HCT116 (cell line): ENCODE measurements at regions not wholly inside any gene's neighbourhood (a gene's known extent, or its start where the extent isn't known, plus 50 kb on each side); places are given as distances from the start of the nearest gene placed in this dataset.

ENCODE experiments used
- CEBPB ChIP-seq: IDR thresholded peaks from 2 replicates; pipeline ENCODE4 v1.6.1; 2012; ENCODE audit warnings: low read depth
- ELF1 ChIP-seq: IDR thresholded peaks from 2 replicates; pipeline ENCODE4 v1.6.1; 2012; ENCODE audit warnings: low read depth, borderline replicate concordance
- EZH2 ChIP-seq: fragments of 200-600 bp; sonication (generic); IDR thresholded peaks from 2 replicates; pipeline ENCODE4 v1.6.1; 2017; ENCODE audit warnings: antibody characterized with exemption, mixed run types
- POLR2A ChIP-seq: IDR thresholded peaks from 2 replicates; pipeline ENCODE4 v1.7.0; 2011; ENCODE audit warnings: borderline replicate concordance; ENCODE audit not compliant: insufficient read depth, insufficient read length; ENCODE audit errors: extremely low read depth
- POLR2AphosphoS5 ChIP-seq: IDR thresholded peaks from 2 replicates; pipeline ENCODE4 v1.6.1; 2011; ENCODE audit warnings: mild to moderate bottlenecking, low read depth, low read length, moderate library complexity
- RAD21 ChIP-seq: IDR thresholded peaks from 2 replicates; pipeline ENCODE4 v1.6.1; 2012; ENCODE audit warnings: low read depth, mild to moderate bottlenecking
- SRF ChIP-seq: IDR thresholded peaks from 2 replicates; pipeline ENCODE4 v1.6.1; 2012; ENCODE audit warnings: low read depth
- TCF7L2 ChIP-seq: IDR thresholded peaks from 2 replicates; pipeline ENCODE4 v1.7.0; 2011; ENCODE audit warnings: borderline replicate concordance, inconsistent platforms; ENCODE audit not compliant: insufficient read depth, insufficient read length; ENCODE audit errors: extremely low read depth
- YY1 ChIP-seq: IDR thresholded peaks from 2 replicates; pipeline ENCODE4 v1.6.1; 2011; ENCODE audit warnings: low read length, low read depth, moderate library complexity, mild to moderate bottlenecking; ENCODE audit not compliant: insufficient replicate concordance; ENCODE audit errors: extremely low read depth
- ZFX ChIP-seq: fragments of 450-650 bp; IDR thresholded peaks from 2 replicates; pipeline ENCODE4 v1.6.1; 2017
- ZNF274 ChIP-seq: fragments of 200-500 bp; sonication (Bioruptor generic); IDR thresholded peaks from 2 replicates; pipeline ENCODE4 v1.6.1; 2014; ENCODE audit warnings: mild to moderate bottlenecking, low read depth, low read length, inconsistent platforms
- TF ChIP-seq, protein P1 (sequence below), 3 experiments: fragments of 200-600 bp in 1 of 3; sonication (generic) in 1 of 3; IDR thresholded peaks in 2 of 3; conservative IDR thresholded peaks in 1 of 3; 2 replicates each; pipeline ENCODE4 v1.5.1; 2012 to 2017; ENCODE audit warnings: low read depth in 2 of 3, low read length in 2 of 3, antibody characterized with exemption in 1 of 3, borderline replicate concordance in 1 of 3, control low read depth in 1 of 3, mild to moderate bottlenecking in 1 of 3, mixed read lengths in 1 of 3, mixed run types in 1 of 3, moderate library complexity in 1 of 3; ENCODE audit not compliant: insufficient read depth in 1 of 3
- TF ChIP-seq, protein P2 (sequence below): IDR thresholded peaks from 2 replicates; pipeline ENCODE4 v1.6.1; 2012; ENCODE audit warnings: low read depth
- TF ChIP-seq, protein P3 (sequence below): IDR thresholded peaks from 2 replicates; pipeline ENCODE4 v1.6.1; 2011; ENCODE audit warnings: mild to moderate bottlenecking, low read length, moderate library complexity; ENCODE audit not compliant: insufficient replicate concordance; ENCODE audit errors: extremely low read depth

DNA sequence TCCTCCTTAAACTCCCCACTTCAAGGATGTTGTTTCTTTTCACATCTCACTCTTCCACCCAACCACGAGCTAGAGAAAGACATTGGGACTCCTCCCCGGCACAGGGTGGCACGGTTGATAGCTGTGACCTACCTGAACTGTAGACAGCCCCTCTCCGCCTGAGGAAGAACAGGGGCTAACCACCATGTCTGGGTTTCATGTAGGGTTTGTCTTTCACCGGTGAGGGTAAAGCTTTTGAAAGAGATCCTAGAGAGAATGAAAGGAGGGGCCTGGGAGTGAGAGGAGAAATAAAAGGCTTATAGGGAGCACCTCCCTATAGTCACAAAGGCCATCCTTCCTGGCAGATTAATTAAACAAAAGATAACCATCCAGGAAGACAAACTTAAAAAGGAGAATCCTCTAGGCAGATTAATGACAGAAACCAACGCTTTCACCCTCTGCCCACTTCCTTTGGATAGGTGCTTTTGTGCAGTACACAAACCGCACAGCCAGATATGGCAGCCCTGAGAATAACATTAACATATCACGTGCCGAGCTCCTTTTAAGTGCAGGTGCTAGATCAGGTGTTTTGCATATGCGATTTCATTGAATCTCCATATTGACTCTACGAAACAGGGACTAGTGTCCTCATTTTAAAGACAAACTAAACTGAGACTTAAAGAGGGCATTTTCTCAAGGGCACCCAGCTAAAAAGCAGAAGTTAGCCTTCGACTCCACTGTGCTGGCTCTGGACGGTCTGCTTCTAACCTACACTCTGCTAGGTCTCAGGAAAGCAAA, 178.1 kb upstream of the RUNX1 start:
- TF ChIP-seq, protein P1, sequence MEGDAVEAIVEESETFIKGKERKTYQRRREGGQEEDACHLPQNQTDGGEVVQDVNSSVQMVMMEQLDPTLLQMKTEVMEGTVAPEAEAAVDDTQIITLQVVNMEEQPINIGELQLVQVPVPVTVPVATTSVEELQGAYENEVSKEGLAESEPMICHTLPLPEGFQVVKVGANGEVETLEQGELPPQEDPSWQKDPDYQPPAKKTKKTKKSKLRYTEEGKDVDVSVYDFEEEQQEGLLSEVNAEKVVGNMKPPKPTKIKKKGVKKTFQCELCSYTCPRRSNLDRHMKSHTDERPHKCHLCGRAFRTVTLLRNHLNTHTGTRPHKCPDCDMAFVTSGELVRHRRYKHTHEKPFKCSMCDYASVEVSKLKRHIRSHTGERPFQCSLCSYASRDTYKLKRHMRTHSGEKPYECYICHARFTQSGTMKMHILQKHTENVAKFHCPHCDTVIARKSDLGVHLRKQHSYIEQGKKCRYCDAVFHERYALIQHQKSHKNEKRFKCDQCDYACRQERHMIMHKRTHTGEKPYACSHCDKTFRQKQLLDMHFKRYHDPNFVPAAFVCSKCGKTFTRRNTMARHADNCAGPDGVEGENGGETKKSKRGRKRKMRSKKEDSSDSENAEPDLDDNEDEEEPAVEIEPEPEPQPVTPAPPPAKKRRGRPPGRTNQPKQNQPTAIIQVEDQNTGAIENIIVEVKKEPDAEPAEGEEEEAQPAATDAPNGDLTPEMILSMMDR (IDR thresholded peaks at IDR 0.05 in 2 of 3, conservative IDR thresholded peaks at IDR 0.05 in 1 of 3; ENCODE audit: borderline replicate concordance in 1 of 3, insufficient read depth in 1 of 3, low read depth in 2 of 3, low read length in 2 of 3), result no peak
- no peak for TF ChIP-seq EZH2
- TF ChIP-seq POLR2A, result no peak
- no peak for TF ChIP-seq YY1
- TF ChIP-seq, protein P2, sequence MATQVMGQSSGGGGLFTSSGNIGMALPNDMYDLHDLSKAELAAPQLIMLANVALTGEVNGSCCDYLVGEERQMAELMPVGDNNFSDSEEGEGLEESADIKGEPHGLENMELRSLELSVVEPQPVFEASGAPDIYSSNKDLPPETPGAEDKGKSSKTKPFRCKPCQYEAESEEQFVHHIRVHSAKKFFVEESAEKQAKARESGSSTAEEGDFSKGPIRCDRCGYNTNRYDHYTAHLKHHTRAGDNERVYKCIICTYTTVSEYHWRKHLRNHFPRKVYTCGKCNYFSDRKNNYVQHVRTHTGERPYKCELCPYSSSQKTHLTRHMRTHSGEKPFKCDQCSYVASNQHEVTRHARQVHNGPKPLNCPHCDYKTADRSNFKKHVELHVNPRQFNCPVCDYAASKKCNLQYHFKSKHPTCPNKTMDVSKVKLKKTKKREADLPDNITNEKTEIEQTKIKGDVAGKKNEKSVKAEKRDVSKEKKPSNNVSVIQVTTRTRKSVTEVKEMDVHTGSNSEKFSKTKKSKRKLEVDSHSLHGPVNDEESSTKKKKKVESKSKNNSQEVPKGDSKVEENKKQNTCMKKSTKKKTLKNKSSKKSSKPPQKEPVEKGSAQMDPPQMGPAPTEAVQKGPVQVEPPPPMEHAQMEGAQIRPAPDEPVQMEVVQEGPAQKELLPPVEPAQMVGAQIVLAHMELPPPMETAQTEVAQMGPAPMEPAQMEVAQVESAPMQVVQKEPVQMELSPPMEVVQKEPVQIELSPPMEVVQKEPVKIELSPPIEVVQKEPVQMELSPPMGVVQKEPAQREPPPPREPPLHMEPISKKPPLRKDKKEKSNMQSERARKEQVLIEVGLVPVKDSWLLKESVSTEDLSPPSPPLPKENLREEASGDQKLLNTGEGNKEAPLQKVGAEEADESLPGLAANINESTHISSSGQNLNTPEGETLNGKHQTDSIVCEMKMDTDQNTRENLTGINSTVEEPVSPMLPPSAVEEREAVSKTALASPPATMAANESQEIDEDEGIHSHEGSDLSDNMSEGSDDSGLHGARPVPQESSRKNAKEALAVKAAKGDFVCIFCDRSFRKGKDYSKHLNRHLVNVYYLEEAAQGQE, result no peak
- TF ChIP-seq SRF, result no peak
- TF ChIP-seq ZNF274, result no peak
- TF ChIP-seq ELF1, result no peak
- TF ChIP-seq CEBPB, result no peak
- no peak for TF ChIP-seq TCF7L2
- TF ChIP-seq ZFX, result no peak
- no peak for TF ChIP-seq POLR2AphosphoS5
- no peak for TF ChIP-seq RAD21
- TF ChIP-seq, protein P3, sequence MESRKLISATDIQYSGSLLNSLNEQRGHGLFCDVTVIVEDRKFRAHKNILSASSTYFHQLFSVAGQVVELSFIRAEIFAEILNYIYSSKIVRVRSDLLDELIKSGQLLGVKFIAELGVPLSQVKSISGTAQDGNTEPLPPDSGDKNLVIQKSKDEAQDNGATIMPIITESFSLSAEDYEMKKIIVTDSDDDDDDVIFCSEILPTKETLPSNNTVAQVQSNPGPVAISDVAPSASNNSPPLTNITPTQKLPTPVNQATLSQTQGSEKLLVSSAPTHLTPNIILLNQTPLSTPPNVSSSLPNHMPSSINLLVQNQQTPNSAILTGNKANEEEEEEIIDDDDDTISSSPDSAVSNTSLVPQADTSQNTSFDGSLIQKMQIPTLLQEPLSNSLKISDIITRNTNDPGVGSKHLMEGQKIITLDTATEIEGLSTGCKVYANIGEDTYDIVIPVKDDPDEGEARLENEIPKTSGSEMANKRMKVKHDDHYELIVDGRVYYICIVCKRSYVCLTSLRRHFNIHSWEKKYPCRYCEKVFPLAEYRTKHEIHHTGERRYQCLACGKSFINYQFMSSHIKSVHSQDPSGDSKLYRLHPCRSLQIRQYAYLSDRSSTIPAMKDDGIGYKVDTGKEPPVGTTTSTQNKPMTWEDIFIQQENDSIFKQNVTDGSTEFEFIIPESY, result no peak
